NT2/D1 (cell line): ENCODE measurements at regions not wholly inside any gene's neighbourhood (a gene's known extent, or its start where the extent isn't known, plus 50 kb on each side); places are given as distances from the start of the nearest gene placed in this dataset.

Source experiments
- SUZ12 ChIP-seq: IDR thresholded peaks from 2 replicates; pipeline ENCODE4 v1.6.1; 2011; ENCODE audit not compliant: insufficient read length, insufficient read depth; ENCODE audit errors: extremely low read depth
- YY1 ChIP-seq: IDR thresholded peaks from 2 replicates; pipeline ENCODE4 v1.6.1; 2011; ENCODE audit not compliant: insufficient read length, insufficient read depth
- ZNF274 ChIP-seq: IDR thresholded peaks from 2 replicates; pipeline ENCODE4 v1.6.1; 2011; ENCODE audit warnings: mild to moderate bottlenecking, low read depth, low read length

- TF ChIP-seq SUZ12 (no peak), ZNF274 (no peak), YY1 (no peak)
Measured at GRCh38 chr22:27673839-27674238, 127.7 kb downstream of the MN1 start.
